ENCODE measurements at regions not wholly inside any gene's neighbourhood (a gene's known extent, or its start where the extent isn't known, plus 50 kb on each side); places are given as distances from the start of the nearest gene placed in this dataset.
A peak's percentile ranks its signal among the peaks of the same experiment; 100 is the strongest.

DNA sequence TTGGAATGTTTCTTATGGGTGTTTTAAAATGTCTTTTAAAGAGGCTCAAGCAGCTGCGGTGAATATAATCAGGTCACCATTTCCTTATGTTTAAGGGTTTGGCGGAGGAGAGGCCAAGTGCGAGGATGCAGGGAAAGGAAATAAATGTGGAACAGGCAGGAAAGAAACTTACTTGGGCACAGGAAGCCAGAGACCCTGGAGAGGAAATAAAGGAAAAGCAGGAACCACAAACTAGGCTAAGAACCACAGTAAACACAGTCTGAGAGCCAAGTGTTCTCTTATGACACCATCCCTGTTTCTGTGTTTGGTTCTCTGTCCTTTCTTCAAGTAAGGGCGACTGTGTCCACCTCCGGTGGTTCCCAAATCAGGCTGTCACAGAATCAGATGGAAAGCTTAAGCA, 166.5 kb downstream of the C9orf152 start:
- DNase-seq (ENCODE audit: extremely low read depth, low read depth): no peak
- TF ChIP-seq, protein P1, sequence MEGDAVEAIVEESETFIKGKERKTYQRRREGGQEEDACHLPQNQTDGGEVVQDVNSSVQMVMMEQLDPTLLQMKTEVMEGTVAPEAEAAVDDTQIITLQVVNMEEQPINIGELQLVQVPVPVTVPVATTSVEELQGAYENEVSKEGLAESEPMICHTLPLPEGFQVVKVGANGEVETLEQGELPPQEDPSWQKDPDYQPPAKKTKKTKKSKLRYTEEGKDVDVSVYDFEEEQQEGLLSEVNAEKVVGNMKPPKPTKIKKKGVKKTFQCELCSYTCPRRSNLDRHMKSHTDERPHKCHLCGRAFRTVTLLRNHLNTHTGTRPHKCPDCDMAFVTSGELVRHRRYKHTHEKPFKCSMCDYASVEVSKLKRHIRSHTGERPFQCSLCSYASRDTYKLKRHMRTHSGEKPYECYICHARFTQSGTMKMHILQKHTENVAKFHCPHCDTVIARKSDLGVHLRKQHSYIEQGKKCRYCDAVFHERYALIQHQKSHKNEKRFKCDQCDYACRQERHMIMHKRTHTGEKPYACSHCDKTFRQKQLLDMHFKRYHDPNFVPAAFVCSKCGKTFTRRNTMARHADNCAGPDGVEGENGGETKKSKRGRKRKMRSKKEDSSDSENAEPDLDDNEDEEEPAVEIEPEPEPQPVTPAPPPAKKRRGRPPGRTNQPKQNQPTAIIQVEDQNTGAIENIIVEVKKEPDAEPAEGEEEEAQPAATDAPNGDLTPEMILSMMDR (IDR thresholded peaks at IDR 0.05; ENCODE audit: low read depth, low read length, missing control alignments): no peak
- H3K4me3 ChIP-seq (replicated peaks; ENCODE audit: low read depth, low read length): no peak overlapping the region

DNA sequence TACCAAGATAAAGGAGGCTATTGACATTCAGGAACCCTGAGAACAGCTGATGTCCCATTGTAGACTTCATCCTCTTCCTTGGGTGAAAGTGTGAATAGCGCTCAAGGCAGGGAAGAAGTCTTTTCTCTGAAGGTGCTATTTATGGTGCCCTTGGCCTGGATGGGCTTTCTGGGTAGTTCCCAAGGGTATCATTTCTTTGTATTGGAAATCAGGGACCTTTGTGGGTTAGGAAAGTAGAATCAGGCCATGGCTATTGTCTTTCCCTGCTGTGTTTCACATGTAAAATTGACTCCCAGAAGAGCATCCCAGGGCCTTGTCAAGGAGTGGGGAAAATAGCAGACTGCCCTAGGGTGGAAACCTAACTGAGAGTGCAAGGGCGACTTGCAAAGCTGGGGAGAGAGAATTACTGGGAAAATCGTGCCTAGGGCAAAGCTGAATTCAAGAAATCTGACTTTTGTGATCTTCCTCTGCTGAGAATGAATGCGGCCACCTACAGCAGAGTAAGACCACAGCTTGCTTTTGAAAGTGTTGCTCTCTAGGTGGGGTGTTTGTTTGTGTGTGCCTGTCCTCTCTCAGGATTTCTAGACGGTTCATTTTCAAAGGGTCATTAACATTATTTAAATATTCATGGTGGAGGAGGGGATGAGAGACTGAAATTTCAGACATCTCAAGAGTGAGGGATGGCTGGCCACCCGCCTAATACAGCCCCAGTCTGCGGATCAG, 160.6 kb downstream of the C9orf152 start:
- TF ChIP-seq, protein P1 (IDR thresholded peaks at IDR 0.05; ENCODE audit: low read depth, low read length, missing control alignments): no peak
- DNase-seq (ENCODE audit: extremely low read depth, low read depth): no peak
- H3K4me3 ChIP-seq (replicated peaks; ENCODE audit: low read depth, low read length): no peak overlapping the region

- DNase-seq (ENCODE audit: extremely low read depth, low read depth): no peak
- peak overlapping the region; percentile 97 for H3K4me3 ChIP-seq (replicated peaks; ENCODE audit: low read depth, low read length)
- TF ChIP-seq, protein P1 (IDR thresholded peaks at IDR 0.05; ENCODE audit: low read depth, low read length, missing control alignments): no peak
Observed at GRCh38 chr9:110047955-110048402, 160.0 kb downstream of the C9orf152 start.

DNA sequence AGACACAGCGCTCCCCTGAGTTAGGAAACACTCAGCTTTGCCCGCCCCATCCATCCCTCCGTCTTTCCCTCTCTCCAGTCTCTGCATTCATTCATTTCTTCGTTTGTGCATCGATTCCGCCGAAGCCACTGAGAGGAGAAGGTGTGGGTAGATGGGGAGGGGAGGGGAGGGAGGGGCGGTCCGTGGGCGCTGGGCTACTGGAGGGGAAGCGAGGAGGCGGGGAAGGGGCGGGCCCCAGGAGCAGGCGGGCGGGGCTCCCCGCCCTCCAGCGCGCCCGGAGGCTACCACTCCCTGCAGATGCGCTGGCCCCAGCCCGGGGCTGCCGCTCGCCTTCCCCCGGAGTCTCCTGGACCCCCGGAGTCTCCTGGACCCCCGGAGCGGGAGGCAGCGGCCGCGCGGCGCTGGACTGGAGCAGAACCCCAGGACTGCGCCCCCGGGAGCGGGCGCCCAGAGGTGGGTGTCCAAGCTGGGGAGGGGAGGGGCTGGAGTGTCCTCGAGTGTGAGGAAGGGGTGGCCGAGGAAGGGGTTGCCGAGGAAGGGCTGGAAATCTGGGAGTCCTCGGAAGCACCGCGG, 159.5 kb downstream of the C9orf152 start:
- TF ChIP-seq, protein P1 (IDR thresholded peaks at IDR 0.05; ENCODE audit: low read depth, low read length, missing control alignments): no peak
- peak overlapping the region; percentile 97 for H3K4me3 ChIP-seq (replicated peaks; ENCODE audit: low read depth, low read length)
- no peak for DNase-seq (ENCODE audit: extremely low read depth, low read depth)

GRCh38 chr9:110048976-110049698, 158.8 kb downstream of the C9orf152 start:
- DNase-seq (ENCODE audit: extremely low read depth, low read depth): no peak
- TF ChIP-seq, protein P1 (IDR thresholded peaks at IDR 0.05; ENCODE audit: low read depth, low read length, missing control alignments): no peak
- H3K4me3 ChIP-seq (replicated peaks; ENCODE audit: low read depth, low read length): peak overlapping the region; percentile 97

DNA sequence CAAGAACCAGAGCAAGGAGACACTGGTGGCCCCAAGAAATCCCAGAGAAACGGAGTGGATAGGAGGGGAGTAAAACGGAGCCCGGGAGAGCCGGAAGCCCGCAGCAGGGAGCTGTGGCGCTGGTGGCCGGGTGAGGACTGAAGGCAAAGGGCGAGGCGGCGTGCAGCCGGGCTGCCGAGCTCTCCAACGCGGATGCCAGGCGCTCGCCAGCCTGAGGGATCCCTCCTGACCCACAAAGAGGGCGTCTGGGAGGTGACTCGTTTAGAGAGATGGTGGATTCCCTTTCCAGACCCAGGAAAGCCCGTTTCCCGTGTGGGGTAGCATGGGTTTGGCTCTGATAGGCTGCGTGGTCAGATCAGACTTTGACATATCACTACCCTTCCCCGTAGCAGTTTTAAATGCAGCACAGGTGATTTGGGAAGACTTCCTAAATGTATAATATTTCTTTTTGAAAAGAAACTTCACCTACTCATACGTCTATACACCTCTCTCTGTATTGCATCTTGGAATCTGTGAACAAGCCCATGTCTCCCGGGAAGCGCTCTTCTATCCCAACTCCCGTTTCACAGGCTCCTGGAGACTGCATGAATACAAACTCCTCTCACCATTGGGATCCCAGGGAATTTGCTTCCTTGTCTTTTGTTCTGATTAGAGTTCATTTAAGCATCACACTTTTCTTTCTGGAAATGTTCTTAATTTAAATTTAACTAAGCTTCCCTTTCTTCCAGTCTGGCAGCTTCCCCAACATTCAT, 158.1 kb downstream of the C9orf152 start:
- H3K4me3 ChIP-seq (replicated peaks; ENCODE audit: low read depth, low read length): peak overlapping the region; percentile 97
- DNase-seq (ENCODE audit: extremely low read depth, low read depth): no peak
- TF ChIP-seq, protein P1 (IDR thresholded peaks at IDR 0.05; ENCODE audit: low read depth, low read length, missing control alignments): no peak

Measured in HFF-Myc (cell line).